ENCODE measurements at regions not wholly inside any gene's neighbourhood (a gene's known extent, or its start where the extent isn't known, plus 50 kb on each side); places are given as distances from the start of the nearest gene placed in this dataset.

GRCh38 chr3:18866899-18867298 lies 281.4 kb upstream of the KCNH8 start:
- ChIA-PET POLR2A (no interaction called here), CTCF (ENCODE audit: unreplicated experiment) (no interaction called here)
- Histone ChIP-seq H4K20me1 (ENCODE audit: insufficient read depth, low read length) (no peaks in the 10 kb centered on the region), H3K4me2 (ENCODE audit: low read length) (no peak overlapping the region), H2AFZ (ENCODE audit: low read length) (peak overlapping the region; percentile 27; the same call in 1 of the 2 replicates), H3K4me3 (ENCODE audit: low read depth, low read length, poor library complexity, severe bottlenecking) (no peak overlapping the region), H3K4me1 (ENCODE audit: insufficient read depth, low read length, poor library complexity, severe bottlenecking) (peaks cover 18% of the 10 kb centered on the region), H3K9me2 (ENCODE audit: insufficient read depth, low read length) (no peaks in the 10 kb centered on the region), H3K36me3 (ENCODE audit: insufficient read depth, low read length) (peaks cover 1% of the 10 kb centered on the region; the same call in 1 of the 2 replicates), H3K9me3 (ENCODE audit: low read length) (peaks cover 3% of the 10 kb centered on the region), H3K27ac (ENCODE audit: low read depth, low read length, poor library complexity, severe bottlenecking) (no peak overlapping the region), H3K79me2 (ENCODE audit: insufficient read depth, low read depth, low read length) (no peaks in the 10 kb centered on the region)
- DNase-seq (ENCODE audit: low spot score): no peak
- intact Hi-C loops (cut with micrococcal nuclease; ENCODE audit: unreplicated experiment): no loop called here
- TF ChIP-seq CTCF (conservative IDR thresholded peaks at IDR 0.05; ENCODE audit: low read length) (no peak), EZH2phosphoT487 (IDR thresholded peaks at IDR 0.05; ENCODE audit: borderline replicate concordance, low read depth, low read length) (no peak)
- no TSS peak for BruUV-seq (replicated peaks)

- Histone ChIP-seq H2AFZ (ENCODE audit: low read length) (peak overlapping the region; percentile 54), H3K4me1 (ENCODE audit: insufficient read depth, low read length, poor library complexity, severe bottlenecking) (peaks cover 18% of the 10 kb centered on the region), H3K79me2 (ENCODE audit: insufficient read depth, low read depth, low read length) (no peaks in the 10 kb centered on the region), H3K4me2 (ENCODE audit: low read length) (peak overlapping the region; percentile 36), H3K9me2 (ENCODE audit: insufficient read depth, low read length) (no peaks in the 10 kb centered on the region), H3K36me3 (ENCODE audit: insufficient read depth, low read length) (no peaks in the 10 kb centered on the region; the same call in 1 of the 2 replicates), H3K9me3 (ENCODE audit: low read length) (no peaks in the 10 kb centered on the region), H4K20me1 (ENCODE audit: insufficient read depth, low read length) (no peaks in the 10 kb centered on the region), H3K4me3 (ENCODE audit: low read depth, low read length, poor library complexity, severe bottlenecking) (no peak overlapping the region), H3K27ac (ENCODE audit: low read depth, low read length, poor library complexity, severe bottlenecking) (no peak overlapping the region)
- DNase-seq (ENCODE audit: low spot score): peak; percentile 29
- ChIA-PET POLR2A (interaction anchor here (0.5 to 1.4 kb wide), 4 partner anchors 9 to 1757 kb away, joined by 3 to 5 read pairs (median 3); no protein-coding TSS in a partner anchor), CTCF (ENCODE audit: unreplicated experiment) (interaction anchor here (0.5 to 1.1 kb wide), 2 partner anchors 11 to 252 kb away, joined by 3 to 9 read pairs; no protein-coding TSS in a partner anchor)
- intact Hi-C loops (cut with micrococcal nuclease; ENCODE audit: unreplicated experiment): no loop called here
- BruUV-seq (replicated peaks): no TSS peak
- TF ChIP-seq CTCF (conservative IDR thresholded peaks at IDR 0.05; ENCODE audit: low read length): no peak
- no peak for TF ChIP-seq EZH2phosphoT487 (IDR thresholded peaks at IDR 0.05; ENCODE audit: borderline replicate concordance, low read depth, low read length)
Observed at GRCh38 chr3:18864933-18865731, 283.2 kb upstream of the KCNH8 start.

- H3K4me3 ChIP-seq (ENCODE audit: low read depth, low read length, poor library complexity, severe bottlenecking): no peak overlapping the region
- BruUV-seq (replicated peaks): no TSS peak
- ChIA-PET POLR2A (interaction anchor here (1.5 kb wide), 1 partner anchor 24 kb away, joined by 4 read pairs; no protein-coding TSS in a partner anchor), CTCF (ENCODE audit: unreplicated experiment) (no interaction called here)
- peaks cover 26% of the 10 kb centered on the region for H3K4me1 ChIP-seq (ENCODE audit: insufficient read depth, low read length, poor library complexity, severe bottlenecking)
- no peak overlapping the region for H3K4me2 ChIP-seq (ENCODE audit: low read length)
- no peaks in the 10 kb centered on the region for H4K20me1 ChIP-seq (ENCODE audit: insufficient read depth, low read length)
- no peaks in the 10 kb centered on the region for H3K79me2 ChIP-seq (ENCODE audit: insufficient read depth, low read depth, low read length)
- H2AFZ ChIP-seq (ENCODE audit: low read length): 0 out of 2 replicates have a peak overlapping the region, but pooled peaks have one; percentile 51
- intact Hi-C loops (cut with micrococcal nuclease; ENCODE audit: unreplicated experiment): no loop called here
- H3K27ac ChIP-seq (ENCODE audit: low read depth, low read length, poor library complexity, severe bottlenecking): no peak overlapping the region
- no peak for DNase-seq (ENCODE audit: low spot score)
- H3K9me2 ChIP-seq (ENCODE audit: insufficient read depth, low read length): no peaks in the 10 kb centered on the region
- TF ChIP-seq EZH2phosphoT487 (IDR thresholded peaks at IDR 0.05; ENCODE audit: borderline replicate concordance, low read depth, low read length) (no peak), CTCF (conservative IDR thresholded peaks at IDR 0.05; ENCODE audit: low read length) (no peak)
- 0 out of 2 replicates have a peak, but pooled peaks cover 7% of the 10 kb centered on the region for H3K9me3 ChIP-seq (ENCODE audit: low read length)
- H3K36me3 ChIP-seq (ENCODE audit: insufficient read depth, low read length): no peaks in the 10 kb centered on the region; the same call in 1 of the 2 replicates
Observed at GRCh38 chr3:18862077-18862476, 286.2 kb upstream of the KCNH8 start.

Data from OCI-LY7 (cell line).